H4 (cell line): ENCODE measurements at regions not wholly inside any gene's neighbourhood (a gene's known extent, or its start where the extent isn't known, plus 50 kb on each side); places are given as distances from the start of the nearest gene placed in this dataset.
A peak's percentile ranks its signal among the peaks of the same experiment; 100 is the strongest.

Experiments used
- DNase-seq: peaks from one replicate; pipeline ENCODE4 v3.0.0-alpha.2; 2015; ENCODE audit warnings: low spot score

- DNase-seq, result no peak
Observed at GRCh38 chr4:175436196-175436595, 375.9 kb downstream of the GPM6A start.

GRCh38 chr4:175440786-175441185 is 371.3 kb downstream of the GPM6A start:
- DNase-seq, result no peak

- DNase-seq, result no peak
Observed at GRCh38 chr4:175441256-175441655, 370.8 kb downstream of the GPM6A start.

- DNase-seq, result no peak
Observed at GRCh38 chr4:175443547-175443946, 368.5 kb downstream of the GPM6A start.

GRCh38 chr4:175444512-175444911 is 367.6 kb downstream of the GPM6A start:
- no peak for DNase-seq

GRCh38 chr4:175447016-175447415 is 365.0 kb downstream of the GPM6A start:
- no peak for DNase-seq

GRCh38 chr4:175450446-175450845 is 361.6 kb downstream of the GPM6A start:
- DNase-seq, result no peak

GRCh38 chr4:175451238-175451965 is 360.7 kb downstream of the GPM6A start:
- no peak for DNase-seq

GRCh38 chr4:175453456-175453855 is 358.6 kb downstream of the GPM6A start:
- DNase-seq, result no peak

GRCh38 chr4:175456131-175456530 is 355.9 kb downstream of the GPM6A start:
- DNase-seq, result no peak

- no peak for DNase-seq
Observed at GRCh38 chr4:175457956-175458355, 354.1 kb downstream of the GPM6A start.

- no peak for DNase-seq
Observed at GRCh38 chr4:175459571-175459970, 352.5 kb downstream of the GPM6A start.

GRCh38 chr4:175460414-175460813 is 351.6 kb downstream of the GPM6A start:
- no peak for DNase-seq

- peak; percentile 14 for DNase-seq
Observed at GRCh38 chr4:175469514-175469913, 342.6 kb downstream of the GPM6A start.

- DNase-seq, result no peak
Observed at GRCh38 chr4:175470131-175470530, 341.9 kb downstream of the GPM6A start.

GRCh38 chr4:175480404-175480803 is 331.7 kb downstream of the GPM6A start:
- DNase-seq, result no peak

GRCh38 chr4:175499735-175500352 is 312.2 kb downstream of the GPM6A start:
- DNase-seq, result no peak

- no peak for DNase-seq
Observed at GRCh38 chr4:175504318-175504717, 307.7 kb downstream of the GPM6A start.

GRCh38 chr4:175509320-175509719 is 302.7 kb downstream of the GPM6A start:
- no peak for DNase-seq

GRCh38 chr4:175511861-175512260 is 300.2 kb downstream of the GPM6A start:
- no peak for DNase-seq

GRCh38 chr4:175514174-175514573 is 297.9 kb downstream of the GPM6A start:
- DNase-seq, result no peak

GRCh38 chr4:175530655-175531054 is 281.4 kb downstream of the GPM6A start:
- DNase-seq, result no peak

- no peak for DNase-seq
Observed at GRCh38 chr4:175531405-175532091, 280.5 kb downstream of the GPM6A start.
